Neural progenitor cell (in vitro differentiated cells): ENCODE measurements at regions not wholly inside any gene's neighbourhood (a gene's known extent, or its start where the extent isn't known, plus 50 kb on each side); places are given as distances from the start of the nearest gene placed in this dataset.

Experiments used
- EZH2 ChIP-seq: fragments of 200-600 bp; sonication (generic); IDR thresholded peaks from 2 replicates; pipeline ENCODE4 v1.6.1; 2017; ENCODE audit warnings: antibody characterized with exemption, mild to moderate bottlenecking, moderate library complexity
- TF ChIP-seq, protein P1 (sequence below): fragments of 200-600 bp; sonication (generic); IDR thresholded peaks from 2 replicates; pipeline ENCODE4 v1.5.1; 2017; ENCODE audit warnings: antibody characterized with exemption, mild to moderate bottlenecking

DNA sequence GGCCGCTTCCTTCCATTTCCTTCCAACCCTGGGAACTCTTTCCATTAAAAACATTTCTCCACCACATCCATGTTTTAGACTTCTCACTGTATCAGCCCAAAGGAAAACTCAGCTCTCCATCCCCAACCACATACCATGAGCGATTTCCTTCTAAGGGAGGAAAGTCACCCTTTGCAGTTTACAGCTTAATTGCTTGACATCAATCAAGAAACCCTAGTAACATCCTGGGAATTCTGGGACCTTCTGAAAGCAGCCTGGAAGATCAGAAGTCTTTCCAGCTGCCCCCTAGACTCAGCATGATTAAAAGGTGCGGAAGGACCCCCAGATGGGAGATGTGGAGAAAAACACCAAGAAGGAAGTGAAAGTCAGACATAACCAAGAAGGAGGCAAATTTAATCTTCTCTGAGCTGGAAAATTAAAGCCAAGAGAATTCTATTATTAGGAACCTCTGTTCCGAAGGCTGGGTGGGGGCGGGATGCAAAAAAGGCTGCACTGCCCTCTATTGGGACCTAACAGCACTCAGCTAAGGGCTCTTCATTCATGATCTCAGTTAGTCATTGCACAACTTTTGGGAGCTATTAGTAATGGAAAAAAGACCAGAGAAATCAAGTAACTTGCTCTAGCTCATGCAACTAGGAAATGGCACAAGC, 73.3 kb upstream of the PLXNC1 start:
- no peak for TF ChIP-seq EZH2
- TF ChIP-seq, protein P1, sequence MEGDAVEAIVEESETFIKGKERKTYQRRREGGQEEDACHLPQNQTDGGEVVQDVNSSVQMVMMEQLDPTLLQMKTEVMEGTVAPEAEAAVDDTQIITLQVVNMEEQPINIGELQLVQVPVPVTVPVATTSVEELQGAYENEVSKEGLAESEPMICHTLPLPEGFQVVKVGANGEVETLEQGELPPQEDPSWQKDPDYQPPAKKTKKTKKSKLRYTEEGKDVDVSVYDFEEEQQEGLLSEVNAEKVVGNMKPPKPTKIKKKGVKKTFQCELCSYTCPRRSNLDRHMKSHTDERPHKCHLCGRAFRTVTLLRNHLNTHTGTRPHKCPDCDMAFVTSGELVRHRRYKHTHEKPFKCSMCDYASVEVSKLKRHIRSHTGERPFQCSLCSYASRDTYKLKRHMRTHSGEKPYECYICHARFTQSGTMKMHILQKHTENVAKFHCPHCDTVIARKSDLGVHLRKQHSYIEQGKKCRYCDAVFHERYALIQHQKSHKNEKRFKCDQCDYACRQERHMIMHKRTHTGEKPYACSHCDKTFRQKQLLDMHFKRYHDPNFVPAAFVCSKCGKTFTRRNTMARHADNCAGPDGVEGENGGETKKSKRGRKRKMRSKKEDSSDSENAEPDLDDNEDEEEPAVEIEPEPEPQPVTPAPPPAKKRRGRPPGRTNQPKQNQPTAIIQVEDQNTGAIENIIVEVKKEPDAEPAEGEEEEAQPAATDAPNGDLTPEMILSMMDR, result peak; percentile 75
